ENCODE measurements at regions not wholly inside any gene's neighbourhood (a gene's known extent, or its start where the extent isn't known, plus 50 kb on each side); places are given as distances from the start of the nearest gene placed in this dataset.
"Not testable (repeated sequence)": the region's sequence is repeated elsewhere in the genome, so short reads cannot be mapped to it uniquely, and the experiment has no call there.

- H3K4me1 Mint-ChIP-seq = peaks cover 3% of the 10 kb centered on the region
- peaks cover 11% of the 10 kb centered on the region for H3K36me3 Mint-ChIP-seq
- H3K27me3 Mint-ChIP-seq (ENCODE audit: low read depth) = no peaks in the 10 kb centered on the region
- H3K27ac Mint-ChIP-seq = peak overlapping the region; percentile 6
- no peak overlapping the region for H3K4me3 Mint-ChIP-seq
- TF ChIP-seq, protein P1, sequence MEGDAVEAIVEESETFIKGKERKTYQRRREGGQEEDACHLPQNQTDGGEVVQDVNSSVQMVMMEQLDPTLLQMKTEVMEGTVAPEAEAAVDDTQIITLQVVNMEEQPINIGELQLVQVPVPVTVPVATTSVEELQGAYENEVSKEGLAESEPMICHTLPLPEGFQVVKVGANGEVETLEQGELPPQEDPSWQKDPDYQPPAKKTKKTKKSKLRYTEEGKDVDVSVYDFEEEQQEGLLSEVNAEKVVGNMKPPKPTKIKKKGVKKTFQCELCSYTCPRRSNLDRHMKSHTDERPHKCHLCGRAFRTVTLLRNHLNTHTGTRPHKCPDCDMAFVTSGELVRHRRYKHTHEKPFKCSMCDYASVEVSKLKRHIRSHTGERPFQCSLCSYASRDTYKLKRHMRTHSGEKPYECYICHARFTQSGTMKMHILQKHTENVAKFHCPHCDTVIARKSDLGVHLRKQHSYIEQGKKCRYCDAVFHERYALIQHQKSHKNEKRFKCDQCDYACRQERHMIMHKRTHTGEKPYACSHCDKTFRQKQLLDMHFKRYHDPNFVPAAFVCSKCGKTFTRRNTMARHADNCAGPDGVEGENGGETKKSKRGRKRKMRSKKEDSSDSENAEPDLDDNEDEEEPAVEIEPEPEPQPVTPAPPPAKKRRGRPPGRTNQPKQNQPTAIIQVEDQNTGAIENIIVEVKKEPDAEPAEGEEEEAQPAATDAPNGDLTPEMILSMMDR (IDR thresholded peaks at IDR 0.05; ENCODE audit: unreplicated experiment) = no peak
- peaks cover 13% of the 10 kb centered on the region for H3K9me3 Mint-ChIP-seq
- no peak for DNase-seq (ENCODE audit: low spot score in 2 of 2, unreplicated experiment in 2 of 2)
Measured at GRCh38 chr2:186379052-186379451, 107.0 kb upstream of the ZC3H15 start.

DNA sequence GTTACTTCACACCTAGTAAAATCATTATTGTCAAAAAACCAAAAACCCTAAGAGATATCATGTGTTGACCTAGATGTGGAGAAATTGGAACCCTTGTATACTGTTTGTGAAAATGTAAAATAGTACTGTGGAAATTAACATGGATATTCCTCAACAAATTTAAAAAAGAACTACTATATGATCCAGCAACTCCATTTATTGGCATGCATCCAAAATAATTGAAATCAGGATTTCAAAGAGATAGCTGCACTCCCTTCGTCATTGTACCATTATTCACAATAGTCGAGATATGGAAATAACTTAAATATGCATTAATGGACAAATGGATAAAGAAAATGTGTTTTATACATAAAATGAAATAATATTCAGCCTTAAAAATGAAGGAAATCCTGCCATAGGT lies 105.3 kb upstream of the ZC3H15 start:
- Mint-ChIP-seq H3K36me3 (peaks cover 12% of the 10 kb centered on the region), H3K4me1 (peaks cover 3% of the 10 kb centered on the region), H3K4me3 (no peak overlapping the region), H3K9me3 (peaks cover 14% of the 10 kb centered on the region), H3K27me3 (ENCODE audit: low read depth) (no peaks in the 10 kb centered on the region), H3K27ac (no peak overlapping the region)
- TF ChIP-seq, protein P1 (IDR thresholded peaks at IDR 0.05; ENCODE audit: unreplicated experiment) = no peak
- no peak for DNase-seq (ENCODE audit: low spot score in 2 of 2, unreplicated experiment in 2 of 2)

DNA sequence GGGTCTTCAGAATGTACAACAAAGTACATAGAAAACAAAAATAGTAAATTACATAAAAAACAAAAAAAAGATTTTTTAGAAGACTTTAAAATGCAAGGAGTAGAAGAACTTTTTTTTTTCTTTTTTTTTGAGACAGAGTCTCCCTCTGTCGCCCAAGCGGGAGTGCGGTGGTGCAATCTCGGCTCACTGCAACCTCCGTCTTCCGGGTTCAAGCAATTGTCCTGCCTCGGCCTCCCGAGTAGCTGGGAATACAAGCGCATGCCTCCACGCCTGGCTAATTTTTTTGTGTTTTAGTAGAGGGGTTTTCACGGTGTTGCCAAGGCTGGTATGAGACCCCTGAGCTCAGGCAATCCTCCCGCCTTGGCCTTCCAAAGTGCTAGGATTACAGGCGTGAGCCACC lies 104.5 kb upstream of the ZC3H15 start:
- Mint-ChIP-seq H3K4me3 (no peak overlapping the region), H3K27me3 (ENCODE audit: low read depth) (no peaks in the 10 kb centered on the region), H3K9me3 (peaks cover 16% of the 10 kb centered on the region), H3K27ac (no peak overlapping the region), H3K36me3 (peaks cover 14% of the 10 kb centered on the region), H3K4me1 (peaks cover 3% of the 10 kb centered on the region)
- DNase-seq (ENCODE audit: low spot score in 2 of 2, unreplicated experiment in 2 of 2) = no peak
- TF ChIP-seq, protein P1 (IDR thresholded peaks at IDR 0.05; ENCODE audit: unreplicated experiment) = no peak

DNA sequence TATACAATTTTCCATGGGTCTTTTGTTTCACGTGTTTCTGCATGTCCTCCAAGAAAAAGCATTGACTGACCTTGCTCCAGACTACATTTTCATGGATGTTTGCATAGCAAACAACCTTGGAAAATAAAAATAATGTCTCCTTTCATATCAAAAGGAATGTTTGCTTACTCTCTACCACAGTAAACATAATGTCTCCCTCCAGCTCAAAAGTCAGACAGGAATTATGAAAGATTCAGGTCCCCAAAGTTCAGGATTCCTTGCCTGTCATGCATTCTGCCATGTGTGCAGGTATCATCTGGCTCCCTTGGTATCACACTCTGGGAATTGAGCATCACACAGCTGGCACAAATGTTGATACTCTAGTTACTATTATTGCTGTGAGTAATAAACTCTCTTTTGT lies 103.1 kb upstream of the ZC3H15 start:
- no peak for DNase-seq (ENCODE audit: low spot score in 2 of 2, unreplicated experiment in 2 of 2)
- Mint-ChIP-seq H3K4me1 (peaks cover 3% of the 10 kb centered on the region), H3K9me3 (peaks cover 23% of the 10 kb centered on the region), H3K27me3 (ENCODE audit: low read depth) (no peaks in the 10 kb centered on the region), H3K4me3 (no peak overlapping the region), H3K27ac (no peak overlapping the region), H3K36me3 (peaks cover 17% of the 10 kb centered on the region)
- TF ChIP-seq, protein P1 (IDR thresholded peaks at IDR 0.05; ENCODE audit: unreplicated experiment) = no peak

GRCh38 chr2:186384226-186384625 lies 101.8 kb upstream of the ZC3H15 start:
- no peak for DNase-seq (ENCODE audit: low spot score in 2 of 2, unreplicated experiment in 2 of 2)
- Mint-ChIP-seq H3K36me3 (peaks cover 17% of the 10 kb centered on the region), H3K4me3 (no peak overlapping the region), H3K4me1 (peaks cover under 1% of the 10 kb centered on the region), H3K9me3 (peaks cover 30% of the 10 kb centered on the region), H3K27ac (no peak overlapping the region), H3K27me3 (ENCODE audit: low read depth) (no peaks in the 10 kb centered on the region)
- TF ChIP-seq, protein P1 (IDR thresholded peaks at IDR 0.05; ENCODE audit: unreplicated experiment) = no peak

DNA sequence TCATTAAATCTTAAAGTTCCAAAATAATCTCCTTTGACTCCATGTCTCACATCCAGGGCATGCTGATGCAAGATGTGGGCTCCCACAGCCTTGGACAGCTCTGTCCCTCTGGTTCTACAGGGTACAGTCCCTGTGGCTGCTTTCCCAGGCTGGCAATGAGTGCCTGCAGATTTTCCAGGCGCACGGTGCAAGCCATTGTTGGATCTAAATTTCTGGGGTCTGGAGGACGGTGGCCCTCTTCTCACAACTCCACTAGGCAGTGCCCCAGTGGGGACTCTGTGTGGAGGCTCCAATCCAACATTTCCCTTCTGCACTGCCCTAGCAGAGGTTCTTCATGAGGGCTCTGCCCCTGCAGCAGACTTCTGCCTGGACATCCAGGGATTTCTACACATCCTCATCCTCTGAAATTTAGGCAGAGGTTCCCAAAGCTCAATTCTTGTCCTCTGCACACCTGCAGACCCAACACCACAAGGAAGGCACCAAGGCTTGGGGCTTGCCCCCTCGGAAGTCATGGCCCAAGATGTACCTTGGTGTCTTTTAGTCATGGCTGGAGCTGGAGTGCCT lies 100.3 kb upstream of the ZC3H15 start:
- not testable (repeated sequence) for H3K4me1 Mint-ChIP-seq; H3K27me3 Mint-ChIP-seq (ENCODE audit: low read depth); H3K4me3 Mint-ChIP-seq; DNase-seq (ENCODE audit: low spot score in 2 of 2, unreplicated experiment in 2 of 2); H3K27ac Mint-ChIP-seq
- peaks cover 45% of the 10 kb centered on the region for H3K9me3 Mint-ChIP-seq
- H3K36me3 Mint-ChIP-seq = peaks cover 28% of the 10 kb centered on the region

Data from mesothelial cell of epicardium (in vitro differentiated cells).